ENCODE measurements at regions not wholly inside any gene's neighbourhood (a gene's known extent, or its start where the extent isn't known, plus 50 kb on each side); places are given as distances from the start of the nearest gene placed in this dataset.

DNA sequence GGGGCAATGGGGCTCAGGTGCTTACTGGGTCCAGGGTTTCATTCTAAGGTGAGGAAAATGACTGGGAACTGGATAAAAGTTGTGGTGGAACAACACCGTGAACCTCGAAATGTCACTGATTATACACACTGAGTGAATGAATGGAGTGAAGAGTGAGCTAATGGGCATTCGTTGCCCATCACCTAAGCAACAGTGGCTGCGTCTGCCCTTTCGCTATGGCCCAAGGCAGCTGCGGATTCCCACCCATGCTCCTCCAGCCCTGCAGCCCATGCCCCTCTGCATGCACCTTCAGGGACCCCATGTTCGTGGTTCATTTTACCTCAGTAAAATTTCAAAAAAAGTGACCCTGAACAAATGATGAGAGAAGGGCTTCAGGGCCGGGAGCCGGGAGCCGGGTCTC, 196.3 kb downstream of the CTTN start:
- FAIRE-seq (no peak), DNase-seq (ENCODE audit: extremely low read depth in 1 of 4, low spot score in 3 of 4) (no peak), ATAC-seq (no peak)
- 0% methylated on average over 10 of the region's 10 CpGs for WGBS (ENCODE audit: insufficient coverage, low coverage, missing lambda C conversion rate)
- H3K79me2 ChIP-seq (ENCODE audit: control insufficient read depth, insufficient read depth, low read length) = no peaks in the 10 kb centered on the region
- H4K20me1 ChIP-seq (replicated peaks; ENCODE audit: control insufficient read depth, insufficient read depth, low read length) = no peaks in the 10 kb centered on the region
- H3K9ac ChIP-seq (ENCODE audit: insufficient read depth in 1 of 2, low read depth in 2 of 2, low read length in 2 of 2) = no peak overlapping the region
- H3K27me3 ChIP-seq (ENCODE audit: control insufficient read depth in 2 of 2, insufficient read depth in 2 of 2, low read length in 2 of 2) = peaks cover 9 to 53% of the 10 kb centered on the region in 2 experiments; a peak in 3 of 5 replicates
- CTCF ChIA-PET (ENCODE audit: low intra/inter-chr PET ratio) = no interaction called here
- no peaks in the 10 kb centered on the region for H3K9me1 ChIP-seq (ENCODE audit: control insufficient read depth, insufficient read depth, low read length)
- H3K36me3 ChIP-seq (ENCODE audit: control insufficient read depth, insufficient read depth, low read length) = no peaks in the 10 kb centered on the region
- H2AFZ ChIP-seq (ENCODE audit: low read depth, low read length) = no peak overlapping the region
- H3K9me3 ChIP-seq (replicated peaks; ENCODE audit: control insufficient read depth, insufficient read depth, low read depth, low read length) = no peaks in the 10 kb centered on the region
- no peak overlapping the region for H3K4me2 ChIP-seq (ENCODE audit: insufficient read depth, low read length)
- intact Hi-C loops (cut with micrococcal nuclease) (no loop called here), in situ Hi-C loops (cut with MboI) (no loop called here)
- BruUV-seq (replicated peaks) = no TSS peak
- H3K4me1 ChIP-seq (replicated peaks in 1 of 2; ENCODE audit: control insufficient read depth in 2 of 2, insufficient read depth in 2 of 2, low read length in 2 of 2) = no peaks in the 10 kb centered on the region
- H3K27ac ChIP-seq (ENCODE audit: extremely low read depth, low read depth, low read length) = no peak overlapping the region
- POLR2A ChIA-PET = no interaction called here
- H3K4me3 ChIP-seq = no peak overlapping the region
- TF ChIP-seq DIDO1 (tag; IDR thresholded peaks at IDR 0.05; ENCODE audit: low read depth) (no peak), PYGO2 (tag; IDR thresholded peaks at IDR 0.05) (no peak), FOXA3 (CRISPR knock-in tag; conservative IDR thresholded peaks at IDR 0.05 in 1 of 2, IDR thresholded peaks at IDR 0.05 in 1 of 2) (no peak), NFE2L1 (tag; IDR thresholded peaks at IDR 0.05; ENCODE audit: borderline replicate concordance, low read depth) (no peak), HDGF (IDR thresholded peaks at IDR 0.05) (no peak), ZNF444 (CRISPR knock-in tag; IDR thresholded peaks at IDR 0.05) (no peak)
- TF ChIP-seq, protein P1, sequence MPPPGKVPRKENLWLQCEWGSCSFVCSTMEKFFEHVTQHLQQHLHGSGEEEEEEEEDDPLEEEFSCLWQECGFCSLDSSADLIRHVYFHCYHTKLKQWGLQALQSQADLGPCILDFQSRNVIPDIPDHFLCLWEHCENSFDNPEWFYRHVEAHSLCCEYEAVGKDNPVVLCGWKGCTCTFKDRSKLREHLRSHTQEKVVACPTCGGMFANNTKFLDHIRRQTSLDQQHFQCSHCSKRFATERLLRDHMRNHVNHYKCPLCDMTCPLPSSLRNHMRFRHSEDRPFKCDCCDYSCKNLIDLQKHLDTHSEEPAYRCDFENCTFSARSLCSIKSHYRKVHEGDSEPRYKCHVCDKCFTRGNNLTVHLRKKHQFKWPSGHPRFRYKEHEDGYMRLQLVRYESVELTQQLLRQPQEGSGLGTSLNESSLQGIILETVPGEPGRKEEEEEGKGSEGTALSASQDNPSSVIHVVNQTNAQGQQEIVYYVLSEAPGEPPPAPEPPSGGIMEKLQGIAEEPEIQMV (tag; conservative IDR thresholded peaks at IDR 0.05; ENCODE audit: low read depth) = no peak
- TF ChIP-seq, protein P2, sequence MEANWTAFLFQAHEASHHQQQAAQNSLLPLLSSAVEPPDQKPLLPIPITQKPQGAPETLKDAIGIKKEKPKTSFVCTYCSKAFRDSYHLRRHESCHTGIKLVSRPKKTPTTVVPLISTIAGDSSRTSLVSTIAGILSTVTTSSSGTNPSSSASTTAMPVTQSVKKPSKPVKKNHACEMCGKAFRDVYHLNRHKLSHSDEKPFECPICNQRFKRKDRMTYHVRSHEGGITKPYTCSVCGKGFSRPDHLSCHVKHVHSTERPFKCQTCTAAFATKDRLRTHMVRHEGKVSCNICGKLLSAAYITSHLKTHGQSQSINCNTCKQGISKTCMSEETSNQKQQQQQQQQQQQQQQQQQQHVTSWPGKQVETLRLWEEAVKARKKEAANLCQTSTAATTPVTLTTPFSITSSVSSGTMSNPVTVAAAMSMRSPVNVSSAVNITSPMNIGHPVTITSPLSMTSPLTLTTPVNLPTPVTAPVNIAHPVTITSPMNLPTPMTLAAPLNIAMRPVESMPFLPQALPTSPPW (CRISPR knock-in tag; IDR thresholded peaks at IDR 0.05) = no peak
- TF ChIP-seq, protein P3, sequence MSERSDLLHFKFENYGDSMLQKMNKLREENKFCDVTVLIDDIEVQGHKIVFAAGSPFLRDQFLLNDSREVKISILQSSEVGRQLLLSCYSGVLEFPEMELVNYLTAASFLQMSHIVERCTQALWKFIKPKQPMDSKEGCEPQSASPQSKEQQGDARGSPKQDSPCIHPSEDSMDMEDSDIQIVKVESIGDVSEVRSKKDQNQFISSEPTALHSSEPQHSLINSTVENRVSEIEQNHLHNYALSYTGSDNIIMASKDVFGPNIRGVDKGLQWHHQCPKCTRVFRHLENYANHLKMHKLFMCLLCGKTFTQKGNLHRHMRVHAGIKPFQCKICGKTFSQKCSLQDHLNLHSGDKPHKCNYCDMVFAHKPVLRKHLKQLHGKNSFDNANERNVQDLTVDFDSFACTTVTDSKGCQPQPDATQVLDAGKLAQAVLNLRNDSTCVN (CRISPR knock-in tag; IDR thresholded peaks at IDR 0.05) = no peak

Measured in K562 (cell line).